DOHH2 (cell line): ENCODE measurements at regions not wholly inside any gene's neighbourhood (a gene's known extent, or its start where the extent isn't known, plus 50 kb on each side); places are given as distances from the start of the nearest gene placed in this dataset.

ENCODE experiments used
- EZH2phosphoT487 ChIP-seq: fragments of 200-600 bp; sonication (generic); IDR thresholded peaks from 2 replicates; pipeline ENCODE4 v1.6.1; 2017; ENCODE audit warnings: borderline replicate concordance, mild to moderate bottlenecking, antibody characterized with exemption, low read length, moderate library complexity, mixed read lengths
- TF ChIP-seq, protein P1 (sequence below): fragments of 200-600 bp; sonication (generic); IDR thresholded peaks from one replicate; pipeline ENCODE4 v1.5.1; 2014; ENCODE audit warnings: antibody characterized with exemption, mild to moderate bottlenecking, low read depth, low read length; ENCODE audit not compliant: poor library complexity, severe bottlenecking

DNA sequence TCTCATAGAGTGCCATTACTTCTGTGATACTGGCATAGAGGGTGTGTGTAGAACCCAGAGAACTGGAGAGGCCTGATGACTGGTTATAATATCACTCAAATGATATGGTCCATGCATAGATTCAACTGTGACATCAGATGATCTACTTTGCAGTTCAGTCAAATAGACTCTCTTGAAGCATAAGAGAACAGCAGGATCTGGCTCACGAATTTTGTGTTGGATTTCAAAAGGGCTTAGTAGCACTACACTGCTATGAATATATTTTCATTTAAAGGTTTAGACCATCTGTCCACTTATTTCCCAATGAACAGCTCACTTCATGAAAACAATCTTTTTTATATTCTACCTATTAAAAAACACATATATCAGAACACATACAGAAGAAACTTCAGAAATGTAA is 119.7 kb downstream of the KIF2B start:
- TF ChIP-seq, protein P1, sequence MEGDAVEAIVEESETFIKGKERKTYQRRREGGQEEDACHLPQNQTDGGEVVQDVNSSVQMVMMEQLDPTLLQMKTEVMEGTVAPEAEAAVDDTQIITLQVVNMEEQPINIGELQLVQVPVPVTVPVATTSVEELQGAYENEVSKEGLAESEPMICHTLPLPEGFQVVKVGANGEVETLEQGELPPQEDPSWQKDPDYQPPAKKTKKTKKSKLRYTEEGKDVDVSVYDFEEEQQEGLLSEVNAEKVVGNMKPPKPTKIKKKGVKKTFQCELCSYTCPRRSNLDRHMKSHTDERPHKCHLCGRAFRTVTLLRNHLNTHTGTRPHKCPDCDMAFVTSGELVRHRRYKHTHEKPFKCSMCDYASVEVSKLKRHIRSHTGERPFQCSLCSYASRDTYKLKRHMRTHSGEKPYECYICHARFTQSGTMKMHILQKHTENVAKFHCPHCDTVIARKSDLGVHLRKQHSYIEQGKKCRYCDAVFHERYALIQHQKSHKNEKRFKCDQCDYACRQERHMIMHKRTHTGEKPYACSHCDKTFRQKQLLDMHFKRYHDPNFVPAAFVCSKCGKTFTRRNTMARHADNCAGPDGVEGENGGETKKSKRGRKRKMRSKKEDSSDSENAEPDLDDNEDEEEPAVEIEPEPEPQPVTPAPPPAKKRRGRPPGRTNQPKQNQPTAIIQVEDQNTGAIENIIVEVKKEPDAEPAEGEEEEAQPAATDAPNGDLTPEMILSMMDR, result no peak
- TF ChIP-seq EZH2phosphoT487, result no peak
